ENCODE measurements at regions not wholly inside any gene's neighbourhood (a gene's known extent, or its start where the extent isn't known, plus 50 kb on each side); places are given as distances from the start of the nearest gene placed in this dataset.

DNA sequence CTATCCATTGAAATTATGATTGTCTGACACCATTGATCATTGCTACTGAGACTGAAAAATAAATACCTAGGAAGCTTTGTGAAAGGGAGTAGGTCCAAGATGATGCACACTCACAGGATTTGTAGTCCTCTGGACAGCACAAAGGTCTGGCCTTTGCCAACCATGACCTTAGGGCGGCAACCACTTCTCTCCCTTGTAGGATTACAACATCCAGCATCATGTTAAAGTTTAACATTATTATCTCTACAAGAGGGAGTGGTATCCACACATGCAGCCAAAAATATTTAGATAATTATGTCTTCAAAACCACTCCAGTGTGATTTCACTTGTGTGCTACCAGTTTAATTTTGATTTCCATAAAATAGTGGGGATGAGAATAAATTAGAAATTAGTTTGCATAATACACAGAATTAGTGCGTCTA, 51.1 kb upstream of the NHSL1 start:
- in situ Hi-C loops (cut with HindIII; ENCODE audit: low pct_ligation_motif_present, low sequenced_read_pairs): no loop called here
- Histone ChIP-seq H3K4me3 (ENCODE audit: low read depth, low read length) (no peak overlapping the region), H3K27me3 (replicated peaks) (no peaks in the 10 kb centered on the region), H3K36me3 (replicated peaks) (no peaks in the 10 kb centered on the region), H3K27ac (no peak overlapping the region)
- no peak for DNase-seq
- TF ChIP-seq, protein P1, sequence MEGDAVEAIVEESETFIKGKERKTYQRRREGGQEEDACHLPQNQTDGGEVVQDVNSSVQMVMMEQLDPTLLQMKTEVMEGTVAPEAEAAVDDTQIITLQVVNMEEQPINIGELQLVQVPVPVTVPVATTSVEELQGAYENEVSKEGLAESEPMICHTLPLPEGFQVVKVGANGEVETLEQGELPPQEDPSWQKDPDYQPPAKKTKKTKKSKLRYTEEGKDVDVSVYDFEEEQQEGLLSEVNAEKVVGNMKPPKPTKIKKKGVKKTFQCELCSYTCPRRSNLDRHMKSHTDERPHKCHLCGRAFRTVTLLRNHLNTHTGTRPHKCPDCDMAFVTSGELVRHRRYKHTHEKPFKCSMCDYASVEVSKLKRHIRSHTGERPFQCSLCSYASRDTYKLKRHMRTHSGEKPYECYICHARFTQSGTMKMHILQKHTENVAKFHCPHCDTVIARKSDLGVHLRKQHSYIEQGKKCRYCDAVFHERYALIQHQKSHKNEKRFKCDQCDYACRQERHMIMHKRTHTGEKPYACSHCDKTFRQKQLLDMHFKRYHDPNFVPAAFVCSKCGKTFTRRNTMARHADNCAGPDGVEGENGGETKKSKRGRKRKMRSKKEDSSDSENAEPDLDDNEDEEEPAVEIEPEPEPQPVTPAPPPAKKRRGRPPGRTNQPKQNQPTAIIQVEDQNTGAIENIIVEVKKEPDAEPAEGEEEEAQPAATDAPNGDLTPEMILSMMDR (IDR thresholded peaks at IDR 0.05; ENCODE audit: low read depth, low read length, missing control alignments): no peak

DNA sequence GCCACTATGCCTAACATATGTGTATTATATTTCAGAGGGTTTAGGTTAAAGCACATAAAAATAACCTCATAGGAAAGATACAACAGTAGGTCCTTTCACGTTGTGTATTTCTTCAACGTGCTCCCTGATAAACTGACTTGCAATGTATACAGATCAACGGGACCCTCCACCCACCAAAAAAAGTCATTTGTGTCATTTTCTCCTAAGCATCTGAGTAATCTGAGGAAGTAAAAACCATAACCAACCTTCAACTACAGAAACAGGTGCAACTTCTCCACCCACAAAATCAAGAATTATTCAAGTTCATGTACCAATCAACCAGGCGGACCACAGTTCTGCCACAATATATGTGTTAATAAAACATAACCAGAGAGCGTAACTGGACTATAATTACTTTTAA, 54.9 kb upstream of the NHSL1 start:
- in situ Hi-C loops (cut with HindIII; ENCODE audit: low pct_ligation_motif_present, low sequenced_read_pairs): no loop called here
- Histone ChIP-seq H3K36me3 (replicated peaks) (no peaks in the 10 kb centered on the region), H3K27me3 (replicated peaks) (no peaks in the 10 kb centered on the region), H3K27ac (no peak overlapping the region), H3K4me3 (ENCODE audit: low read depth, low read length) (no peak overlapping the region)
- no peak for DNase-seq
- TF ChIP-seq, protein P1 (IDR thresholded peaks at IDR 0.05; ENCODE audit: low read depth, low read length, missing control alignments): no peak

DNA sequence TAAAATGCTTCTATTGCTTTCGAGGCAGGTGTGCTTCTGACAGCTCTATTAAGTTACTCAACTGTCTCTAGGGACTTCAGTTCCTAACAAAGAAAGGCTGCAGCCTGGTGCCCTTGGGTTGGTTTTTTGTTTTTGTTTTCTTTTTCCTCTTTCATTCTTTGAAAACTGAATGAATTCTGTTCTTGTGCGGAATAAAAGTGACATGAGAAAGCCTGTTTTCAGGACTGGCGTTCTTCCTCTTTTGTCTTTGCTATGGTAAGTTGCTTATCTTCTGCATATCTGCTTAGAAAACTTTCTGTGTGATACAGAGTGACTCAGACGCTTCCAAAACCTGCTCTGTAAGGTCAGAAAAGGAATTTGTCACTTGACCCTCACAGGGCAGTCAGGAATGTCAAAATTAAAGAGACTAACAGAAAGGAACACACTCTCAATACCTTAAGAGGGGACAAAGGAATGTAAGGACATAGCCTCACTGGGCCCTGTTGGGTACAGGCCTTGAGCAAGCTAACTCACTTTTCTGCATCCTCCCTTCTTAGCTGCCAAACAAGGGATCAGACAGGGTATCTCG, 56.2 kb upstream of the NHSL1 start:
- Histone ChIP-seq H3K4me3 (ENCODE audit: low read depth, low read length) (no peak overlapping the region), H3K27ac (no peak overlapping the region), H3K27me3 (replicated peaks) (no peaks in the 10 kb centered on the region), H3K36me3 (replicated peaks) (no peaks in the 10 kb centered on the region)
- TF ChIP-seq, protein P1 (IDR thresholded peaks at IDR 0.05; ENCODE audit: low read depth, low read length, missing control alignments): no peak
- peak; percentile 44 for DNase-seq
- in situ Hi-C loops (cut with HindIII; ENCODE audit: low pct_ligation_motif_present, low sequenced_read_pairs): no loop called here

DNA sequence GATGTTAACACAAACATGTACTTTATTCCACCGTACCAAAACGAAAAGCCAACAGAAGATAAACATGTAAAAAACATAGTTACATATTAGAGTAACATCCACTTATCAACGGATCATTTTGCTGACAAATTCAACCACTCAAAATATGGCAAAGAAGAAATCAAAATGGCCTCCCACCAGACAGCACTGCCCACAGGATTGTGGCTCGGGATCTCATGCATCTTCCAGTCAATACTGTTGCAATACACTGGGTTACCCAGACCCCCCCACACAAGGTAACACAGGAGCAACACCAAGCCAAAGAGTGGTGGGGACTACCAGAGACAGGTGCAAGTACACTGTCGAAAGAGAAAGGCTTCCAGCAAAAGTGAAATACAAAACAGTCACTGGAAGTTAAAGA, 57.9 kb upstream of the NHSL1 start:
- TF ChIP-seq, protein P1 (IDR thresholded peaks at IDR 0.05; ENCODE audit: low read depth, low read length, missing control alignments): no peak
- in situ Hi-C loops (cut with HindIII; ENCODE audit: low pct_ligation_motif_present, low sequenced_read_pairs): no loop called here
- H3K27me3 ChIP-seq (replicated peaks): no peaks in the 10 kb centered on the region
- H3K36me3 ChIP-seq (replicated peaks): no peaks in the 10 kb centered on the region
- no peak overlapping the region for H3K27ac ChIP-seq
- no peak overlapping the region for H3K4me3 ChIP-seq (ENCODE audit: low read depth, low read length)
- no peak for DNase-seq

DNA sequence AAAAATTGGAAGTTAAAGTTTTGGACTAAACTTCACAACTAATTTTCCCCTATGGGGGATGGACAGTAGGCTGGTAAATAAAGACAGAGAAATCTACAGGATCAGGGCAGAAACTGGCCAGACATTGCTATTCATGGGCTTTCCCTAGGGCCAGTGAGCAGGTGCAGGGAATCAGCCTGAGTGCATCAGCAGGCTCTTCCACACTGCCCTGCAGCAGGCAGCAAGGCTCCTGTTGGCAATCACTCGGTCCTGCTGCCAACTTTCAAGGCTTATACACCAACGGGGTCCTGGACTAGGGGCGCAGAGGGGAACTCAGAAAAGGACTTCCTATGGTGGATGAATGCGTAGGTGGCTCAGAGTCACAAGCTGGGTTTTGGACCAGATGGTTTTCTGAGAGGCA, 59.8 kb upstream of the NHSL1 start:
- in situ Hi-C loops (cut with HindIII; ENCODE audit: low pct_ligation_motif_present, low sequenced_read_pairs): no loop called here
- TF ChIP-seq, protein P1 (IDR thresholded peaks at IDR 0.05; ENCODE audit: low read depth, low read length, missing control alignments): no peak
- Histone ChIP-seq H3K27ac (no peak overlapping the region), H3K36me3 (replicated peaks) (no peaks in the 10 kb centered on the region), H3K27me3 (replicated peaks) (no peaks in the 10 kb centered on the region), H3K4me3 (ENCODE audit: low read depth, low read length) (no peak overlapping the region)
- no peak for DNase-seq
